ENCODE measurements at regions not wholly inside any gene's neighbourhood (a gene's known extent, or its start where the extent isn't known, plus 50 kb on each side); places are given as distances from the start of the nearest gene placed in this dataset.

- intact Hi-C loops (cut with DNase I; ENCODE audit: low total_unique reads), result no loop called here
- no peak for DNase-seq (ENCODE audit: low spot score in 2 of 2)
Observed at GRCh38 chr20:17857639-17858449, 110.8 kb downstream of the SNX5 start.

GRCh38 chr20:17856837-17857605, 111.6 kb downstream of the SNX5 start:
- TF ChIP-seq POLR2AphosphoS5 (IDR thresholded peaks at IDR 0.05) (no peak), POLR2A (IDR thresholded peaks at IDR 0.05) (no peak)
- TF ChIP-seq, protein P1, sequence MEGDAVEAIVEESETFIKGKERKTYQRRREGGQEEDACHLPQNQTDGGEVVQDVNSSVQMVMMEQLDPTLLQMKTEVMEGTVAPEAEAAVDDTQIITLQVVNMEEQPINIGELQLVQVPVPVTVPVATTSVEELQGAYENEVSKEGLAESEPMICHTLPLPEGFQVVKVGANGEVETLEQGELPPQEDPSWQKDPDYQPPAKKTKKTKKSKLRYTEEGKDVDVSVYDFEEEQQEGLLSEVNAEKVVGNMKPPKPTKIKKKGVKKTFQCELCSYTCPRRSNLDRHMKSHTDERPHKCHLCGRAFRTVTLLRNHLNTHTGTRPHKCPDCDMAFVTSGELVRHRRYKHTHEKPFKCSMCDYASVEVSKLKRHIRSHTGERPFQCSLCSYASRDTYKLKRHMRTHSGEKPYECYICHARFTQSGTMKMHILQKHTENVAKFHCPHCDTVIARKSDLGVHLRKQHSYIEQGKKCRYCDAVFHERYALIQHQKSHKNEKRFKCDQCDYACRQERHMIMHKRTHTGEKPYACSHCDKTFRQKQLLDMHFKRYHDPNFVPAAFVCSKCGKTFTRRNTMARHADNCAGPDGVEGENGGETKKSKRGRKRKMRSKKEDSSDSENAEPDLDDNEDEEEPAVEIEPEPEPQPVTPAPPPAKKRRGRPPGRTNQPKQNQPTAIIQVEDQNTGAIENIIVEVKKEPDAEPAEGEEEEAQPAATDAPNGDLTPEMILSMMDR (IDR thresholded peaks at IDR 0.05), result no peak

More at GRCh38 chr20:17857639-17858449, 110.8 kb downstream of the SNX5 start:
- TF ChIP-seq POLR2A (IDR thresholded peaks at IDR 0.05) (no peak), POLR2AphosphoS5 (IDR thresholded peaks at IDR 0.05) (no peak)
- TF ChIP-seq, protein P1 (IDR thresholded peaks at IDR 0.05), result no peak
- Histone ChIP-seq H3K27ac (peak overlapping the region in 1 of 2 donors; percentile 79), H3K36me3 (no peaks in the 10 kb centered on the region), H3K4me3 (no peak overlapping the region), H3K4me1 (peaks cover 0 to 7% of the 10 kb centered on the region in 2 donors), H3K27me3 (no peaks in the 10 kb centered on the region), H3K9me3 (no peaks in the 10 kb centered on the region)

GRCh38 chr20:17856024-17856564, 112.5 kb downstream of the SNX5 start:
- intact Hi-C loops (cut with DNase I; ENCODE audit: low total_unique reads), result no loop called here
- no peak overlapping the region for H3K4me3 ChIP-seq
- peaks cover 0 to 7% of the 10 kb centered on the region in 2 donors for H3K4me1 ChIP-seq
- no peaks in the 10 kb centered on the region for H3K9me3 ChIP-seq
- no peak for DNase-seq (ENCODE audit: low spot score in 2 of 2)
- H3K36me3 ChIP-seq, result no peaks in the 10 kb centered on the region
- peak overlapping the region; percentile 56 to 79 for H3K27ac ChIP-seq
- H3K27me3 ChIP-seq, result no peaks in the 10 kb centered on the region
- peak in 1 of 3 donors; percentile 23 for TF ChIP-seq POLR2AphosphoS5 (IDR thresholded peaks at IDR 0.05)
- no peak for TF ChIP-seq POLR2A (IDR thresholded peaks at IDR 0.05)

More at GRCh38 chr20:17856837-17857605, 111.6 kb downstream of the SNX5 start:
- intact Hi-C loops (cut with DNase I; ENCODE audit: low total_unique reads), result no loop called here
- H3K36me3 ChIP-seq, result no peaks in the 10 kb centered on the region
- no peak for DNase-seq (ENCODE audit: low spot score in 2 of 2)
- no peaks in the 10 kb centered on the region for H3K27me3 ChIP-seq
- no peak overlapping the region for H3K4me3 ChIP-seq
- no peaks in the 10 kb centered on the region for H3K9me3 ChIP-seq
- peak overlapping the region; percentile 65 to 79 for H3K27ac ChIP-seq
- peaks cover 0 to 7% of the 10 kb centered on the region in 2 donors for H3K4me1 ChIP-seq

GRCh38 chr20:17854307-17854903, 114.2 kb downstream of the SNX5 start:
- peak overlapping the region in 1 of 2 donors; percentile 0 for H3K27ac ChIP-seq
- H3K27me3 ChIP-seq, result no peaks in the 10 kb centered on the region
- H3K36me3 ChIP-seq, result no peaks in the 10 kb centered on the region
- no peak overlapping the region for H3K4me3 ChIP-seq
- no peaks in the 10 kb centered on the region for H3K9me3 ChIP-seq
- H3K4me1 ChIP-seq, result peaks cover 0 to 6% of the 10 kb centered on the region in 2 donors
- intact Hi-C loops (cut with DNase I; ENCODE audit: low total_unique reads), result no loop called here
- TF ChIP-seq POLR2A (IDR thresholded peaks at IDR 0.05) (no peak), POLR2AphosphoS5 (IDR thresholded peaks at IDR 0.05) (no peak)
- TF ChIP-seq, protein P1 (IDR thresholded peaks at IDR 0.05), result no peak
- DNase-seq (ENCODE audit: low spot score in 2 of 2), result no peak

DNA sequence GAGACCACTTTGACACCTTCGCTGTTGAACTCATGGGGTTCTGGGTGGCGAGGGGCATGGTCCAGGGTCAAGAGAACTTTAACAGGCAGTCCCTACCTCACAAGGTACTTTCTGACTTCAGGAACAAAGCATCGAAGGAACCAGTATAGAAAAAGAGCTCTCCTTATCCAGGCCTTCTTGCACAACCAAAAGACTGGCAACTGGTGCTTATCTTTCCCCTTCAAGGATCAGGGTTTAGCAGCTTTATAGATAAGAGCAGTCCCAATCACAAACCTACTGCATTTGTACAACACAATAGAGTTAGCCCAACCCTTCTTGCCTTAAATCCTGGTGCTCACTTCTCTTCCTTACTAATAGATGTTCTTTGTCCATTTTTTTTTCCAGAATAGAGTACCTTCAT, 116.3 kb downstream of the SNX5 start:
- Histone ChIP-seq H3K9me3 (no peaks in the 10 kb centered on the region), H3K36me3 (no peaks in the 10 kb centered on the region), H3K4me3 (no peak overlapping the region), H3K27me3 (no peaks in the 10 kb centered on the region), H3K4me1 (no peaks in the 10 kb centered on the region), H3K27ac (no peak overlapping the region)
- TF ChIP-seq, protein P1 (IDR thresholded peaks at IDR 0.05), result no peak
- TF ChIP-seq POLR2A (IDR thresholded peaks at IDR 0.05), result no peak
- no peak for TF ChIP-seq POLR2AphosphoS5 (IDR thresholded peaks at IDR 0.05)
- DNase-seq (ENCODE audit: low spot score in 2 of 2), result no peak
- intact Hi-C loops (cut with DNase I; ENCODE audit: low total_unique reads), result no loop called here

Data from breast epithelium (tissue), 4 donors.